Spleen (tissue), 11 donors: ENCODE measurements at regions not wholly inside any gene's neighbourhood (a gene's known extent, or its start where the extent isn't known, plus 50 kb on each side); places are given as distances from the start of the nearest gene placed in this dataset.

Source experiments
- DNase-seq: peaks from one replicate; pipeline ENCODE4 v3.0.0-alpha.2; 2020
- H3K27ac ChIP-seq, 8 donors: fragments of 200-600 bp; sonication (generic) in 7 of 8; 1 replicate in 4 of 8; 2 replicates in 4 of 8; pipeline versions ENCODE4 v1.5.0 to v1.8.0; 2016 to 2021; ENCODE audit warnings: inconsistent platforms in 4 of 8, mild to moderate bottlenecking in 4 of 8, moderate library complexity in 1 of 8
- H3K27me3 ChIP-seq, 7 donors: fragments of 200-600 bp; sonication (generic) in 6 of 7; replicated peaks in 1 of 7; 1 replicate in 4 of 7; 2 replicates in 3 of 7; pipeline versions ENCODE4 v1.5.0 to v1.8.0; 2016 to 2021; ENCODE audit warnings: inconsistent platforms in 3 of 7, mild to moderate bottlenecking in 1 of 7
- H3K36me3 ChIP-seq, 6 donors: fragments of 200-600 bp; sonication (generic) in 5 of 6; 1 replicate in 4 of 6; 2 replicates in 2 of 6; pipeline versions ENCODE4 v1.5.0 to v1.8.0; 2016 to 2021; ENCODE audit warnings: inconsistent platforms in 2 of 6
- H3K4me1 ChIP-seq, 6 donors: fragments of 200-600 bp; sonication (generic) in 5 of 6; 1 replicate in 3 of 6; 2 replicates in 3 of 6; pipeline versions ENCODE4 v1.5.0 to v1.8.0; 2016 to 2021; ENCODE audit warnings: inconsistent platforms in 3 of 6
- H3K4me3 ChIP-seq, 8 donors: fragments of 200-600 bp; sonication (generic) in 7 of 8; 1 replicate in 4 of 8; 2 replicates in 4 of 8; pipeline versions ENCODE4 v1.5.0 to v1.8.0; 2016 to 2021; ENCODE audit warnings: inconsistent platforms in 4 of 8, mild to moderate bottlenecking in 4 of 8, moderate library complexity in 2 of 8
- H3K9me3 ChIP-seq, 8 donors: fragments of 200-600 bp; sonication (generic) in 7 of 8; 1 replicate in 4 of 8; 2 replicates in 4 of 8; pipeline versions ENCODE4 v1.5.0 to v1.8.0; 2016 to 2021; ENCODE audit warnings: inconsistent platforms in 4 of 8
- CTCF ChIP-seq, 11 experiments: fragments of 200-600 bp in 7 of 11; fragments of 450-650 bp in 4 of 11; sonication (generic) in 4 of 11; IDR thresholded peaks in 8 of 11; conservative IDR thresholded peaks in 3 of 11; 1 replicate in 7 of 11; 2 replicates in 4 of 11; pipeline versions ENCODE4 v1.4.0 to v1.8.0; 2016 to 2021; ENCODE audit warnings: antibody characterized with exemption in 11 of 11, inconsistent platforms in 4 of 11, mild to moderate bottlenecking in 1 of 11
- POLR2A ChIP-seq, 3 donors: fragments of 450-650 bp; IDR thresholded peaks; one replicate each; pipeline ENCODE4 v1.5.1; 2017; ENCODE audit warnings: antibody characterized with exemption in 3 of 3, mild to moderate bottlenecking in 1 of 3
- POLR2AphosphoS5 ChIP-seq, 3 donors: sonication (generic); formaldehyde crosslinking; IDR thresholded peaks; one replicate each; pipeline ENCODE4 v1.5.1; 2017; ENCODE audit warnings: antibody characterized with exemption in 3 of 3
- WGBS, 5 donors: extraction: QIAGEN DNeasy Blood & Tissue Kit in 3 of 5; methylation state at CpG; one replicate each; pipeline versions ENCODE4 v1.1.5 to v1.1.7; 2013 to 2018; 5-methylcytosine and 5-hydroxymethylcytosine counted together
- intact Hi-C: fragments of 100-400 bp; cut with DNase I; formaldehyde crosslinking; loops from one replicate; pipeline ENCODE4 v1.15.0; 2023; ENCODE audit warnings: low total_unique reads
- donor health status: healthy with polysubstance abuse.
- donor health status: DM: no; HTN: no; CAD: no; lungs with moderate emphysema.
- donor health status: DM: no; HTN: no; CAD: no.
- donor health status: Bipolar disorder and iron deficiency.
- donor health status: healthy.
- donor health status: DM: no; HTN: no; CAD: no.
- donor health status: DM: yes; HTN: yes; CAD: no.

GRCh38 chr12:60311940-60312339, 716.1 kb downstream of the SLC16A7 start:
- intact Hi-C loops: no loop called here
- WGBS, 5 donors: 59 to 78% (median 65%) methylated on average over 2 of the region's 2 CpGs

GRCh38 chr12:60317361-60317760, 721.5 kb downstream of the SLC16A7 start:
- no peak overlapping the region for H3K4me3 ChIP-seq
- H3K4me1 ChIP-seq: no peaks in the 10 kb centered on the region
- no peaks in the 10 kb centered on the region for H3K27me3 ChIP-seq
- no peaks in the 10 kb centered on the region for H3K36me3 ChIP-seq
- 76 to 95% (median 87%) methylated on average over 1 of the region's 1 CpG for WGBS, 5 donors
- H3K27ac ChIP-seq: no peak overlapping the region
- DNase-seq: no peak
- intact Hi-C loops: no loop called here
- peaks cover 0 to 9% (median 0%) of the 10 kb centered on the region in 8 donors for H3K9me3 ChIP-seq
- no peak for TF ChIP-seq POLR2A (IDR thresholded peaks at IDR 0.05)
- no peak for TF ChIP-seq CTCF (IDR thresholded peaks at IDR 0.05 in 8 of 11, conservative IDR thresholded peaks at IDR 0.05 in 3 of 11)
- no peak for TF ChIP-seq POLR2AphosphoS5 (IDR thresholded peaks at IDR 0.05)

More at GRCh38 chr12:60311940-60312339, 716.1 kb downstream of the SLC16A7 start:
- no peak for DNase-seq
- Histone ChIP-seq H3K4me1 (no peaks in the 10 kb centered on the region), H3K4me3 (no peak overlapping the region), H3K36me3 (no peaks in the 10 kb centered on the region), H3K27me3 (no peaks in the 10 kb centered on the region), H3K27ac (no peak overlapping the region), H3K9me3 (peaks cover 0 to 9% (median 0%) of the 10 kb centered on the region in 8 donors)
- TF ChIP-seq POLR2AphosphoS5 (IDR thresholded peaks at IDR 0.05) (no peak), POLR2A (IDR thresholded peaks at IDR 0.05) (no peak), CTCF (IDR thresholded peaks at IDR 0.05 in 8 of 11, conservative IDR thresholded peaks at IDR 0.05 in 3 of 11) (no peak)

- 83 to 100% (median 96%) methylated on average over 1 of the region's 1 CpG for WGBS, 5 donors
- intact Hi-C loops: no loop called here
These were observed 728.9 kb downstream of the SLC16A7 start for GRCh38 chr12:60324746-60325145.

GRCh38 chr12:60333461-60333860, 737.6 kb downstream of the SLC16A7 start:
- Histone ChIP-seq H3K27me3 (no peaks in the 10 kb centered on the region), H3K36me3 (no peaks in the 10 kb centered on the region), H3K4me1 (no peaks in the 10 kb centered on the region), H3K27ac (no peak overlapping the region), H3K4me3 (no peak overlapping the region), H3K9me3 (peaks cover 0 to 5% (median 0%) of the 10 kb centered on the region in 8 donors)
- 62 to 78% (median 74%) methylated on average over 6 of the region's 6 CpGs for WGBS, 5 donors
- TF ChIP-seq POLR2A (IDR thresholded peaks at IDR 0.05): no peak
- TF ChIP-seq POLR2AphosphoS5 (IDR thresholded peaks at IDR 0.05): no peak
- TF ChIP-seq CTCF (IDR thresholded peaks at IDR 0.05 in 8 of 11, conservative IDR thresholded peaks at IDR 0.05 in 3 of 11): no peak
- intact Hi-C loops: no loop called here
- no peak for DNase-seq

More at GRCh38 chr12:60324746-60325145, 728.9 kb downstream of the SLC16A7 start:
- no peak for TF ChIP-seq CTCF (IDR thresholded peaks at IDR 0.05 in 8 of 11, conservative IDR thresholded peaks at IDR 0.05 in 3 of 11)
- TF ChIP-seq POLR2AphosphoS5 (IDR thresholded peaks at IDR 0.05): no peak
- TF ChIP-seq POLR2A (IDR thresholded peaks at IDR 0.05): no peak
- Histone ChIP-seq H3K27ac (no peak overlapping the region), H3K4me3 (no peak overlapping the region), H3K4me1 (no peaks in the 10 kb centered on the region), H3K27me3 (no peaks in the 10 kb centered on the region), H3K36me3 (no peaks in the 10 kb centered on the region), H3K9me3 (peaks cover 0 to under 1% (median 0%) of the 10 kb centered on the region in 8 donors)
- no peak for DNase-seq
